IMR-90 (cell line): ENCODE measurements at regions not wholly inside any gene's neighbourhood (a gene's known extent, or its start where the extent isn't known, plus 50 kb on each side); places are given as distances from the start of the nearest gene placed in this dataset.

Experiments used
- ATAC-seq: fragments of 200-7000 bp; cut with Tn5 transposase; 2 replicates; pipeline ENCODE4 v1.9.1; 2020; ENCODE audit warnings: low read depth, mild to moderate bottlenecking, moderate library complexity
- BruUV-seq: library from RNA; stranded (reverse); fragments of 400-500 nt; replicated peaks from 2 replicates; lab custom pipeline; 2021; lab: Mats Ljungman, UMichigan
- CTCF ChIA-PET: fragments of 300-600 bp; formaldehyde crosslinking; extraction: SDS; loops from one replicate; lab custom pipeline; 2021; ENCODE audit warnings: antibody characterized with exemption; lab: Yijun Ruan, JAX
- POLR2A ChIA-PET: fragments of 300-600 bp; sonication (Branson Sonifier 250); formaldehyde crosslinking; loops from one replicate; lab custom pipeline; 2022; ENCODE audit warnings: antibody characterized with exemption; ENCODE audit not compliant: unreplicated experiment; lab: Charles Lee
- DNase-seq: peaks from one replicate; pipeline ENCODE4 v3.0.0; 2013
- H2AFZ ChIP-seq: replicated peaks from 2 replicates; pipeline ENCODE3; 2013; ENCODE audit warnings: low read length, mild to moderate bottlenecking; ENCODE audit not compliant: poor library complexity
- H2AK5ac ChIP-seq: 2 replicates; pipeline ENCODE4 v1.6.1; 2013; ENCODE audit warnings: low read depth, low read length, inconsistent platforms
- H2AK9ac ChIP-seq: replicated peaks from 2 replicates; pipeline ENCODE3; 2013; ENCODE audit warnings: mild to moderate bottlenecking, low read depth, low read length, moderate library complexity; ENCODE audit not compliant: poor library complexity
- H2BK120ac ChIP-seq: 2 replicates; pipeline ENCODE4 v1.6.1; 2013; ENCODE audit warnings: low read depth, low read length, inconsistent platforms
- H2BK15ac ChIP-seq: 3 replicates; pipeline ENCODE4 v1.6.1; 2013; ENCODE audit warnings: low read depth, low read length, inconsistent platforms
- H2BK20ac ChIP-seq: 2 replicates; pipeline ENCODE4 v1.6.1; 2013; ENCODE audit warnings: low read depth, mild to moderate bottlenecking, inconsistent platforms, low read length, moderate library complexity
- H2BK5ac ChIP-seq: 2 replicates; pipeline ENCODE4 v1.6.1; 2013; ENCODE audit warnings: mild to moderate bottlenecking, low read depth, low read length, inconsistent platforms; ENCODE audit not compliant: poor library complexity, severe bottlenecking
- H3K14ac ChIP-seq: replicated peaks from 2 replicates; pipeline ENCODE4 v1.6.1; 2013; ENCODE audit warnings: low read depth, low read length, inconsistent platforms
- H3K18ac ChIP-seq: 2 replicates; pipeline ENCODE4 v1.6.1; 2013; ENCODE audit warnings: low read depth, low read length, control low read depth
- H3K23ac ChIP-seq: 2 replicates; pipeline ENCODE4 v1.6.1; 2013; ENCODE audit warnings: low read depth, low read length, inconsistent platforms
- H3K27ac ChIP-seq: 2 replicates; pipeline ENCODE4 v1.5.1; 2013; ENCODE audit warnings: mild to moderate bottlenecking, control low read depth, low read length; ENCODE audit not compliant: insufficient read depth
- H3K27me3 ChIP-seq: 2 replicates; pipeline ENCODE4 v1.6.1; 2013; ENCODE audit warnings: low read length; ENCODE audit not compliant: control insufficient read depth, insufficient read depth
- H3K36me3 ChIP-seq: 2 replicates; pipeline ENCODE4 v1.6.1; 2013; ENCODE audit warnings: low read length, mixed read lengths; ENCODE audit not compliant: control insufficient read depth, insufficient read depth
- H3K4ac ChIP-seq: 2 replicates; pipeline ENCODE4 v1.6.1; 2013; ENCODE audit warnings: low read depth, low read length, inconsistent platforms
- H3K4me1 ChIP-seq: 2 replicates; pipeline ENCODE4 v1.6.1; 2013; ENCODE audit warnings: low read length, mixed read lengths; ENCODE audit not compliant: control insufficient read depth, insufficient read depth
- H3K4me2 ChIP-seq: 2 replicates; pipeline ENCODE4 v1.6.1; 2013; ENCODE audit warnings: low read depth, mild to moderate bottlenecking, control low read depth, low read length, moderate library complexity
- H3K4me3 ChIP-seq: 2 replicates; pipeline ENCODE4 v1.5.1; 2013; ENCODE audit warnings: low read depth, mild to moderate bottlenecking, control low read depth, low read length, moderate library complexity; ENCODE audit not compliant: insufficient read depth
- H3K56ac ChIP-seq: 2 replicates; pipeline ENCODE4 v1.6.1; 2013; ENCODE audit warnings: low read length, inconsistent platforms; ENCODE audit not compliant: insufficient read depth; ENCODE audit errors: extremely low read depth
- H3K79me1 ChIP-seq, 2 experiments: 2 replicates each; pipeline ENCODE4 v1.6.1; 2013; ENCODE audit warnings: low read length in 2 of 2, inconsistent platforms in 1 of 2, low read depth in 1 of 2
- H3K9ac ChIP-seq: 2 replicates; pipeline ENCODE4 v1.6.1; 2013; ENCODE audit warnings: low read depth, low read length, control low read depth
- H3K9me1 ChIP-seq: 2 replicates; pipeline ENCODE4 v1.6.1; 2013; ENCODE audit warnings: low read length, inconsistent platforms; ENCODE audit not compliant: insufficient read depth
- H3K9me3 ChIP-seq: 2 replicates; pipeline ENCODE4 v1.6.1; 2013; ENCODE audit warnings: low read length; ENCODE audit not compliant: control insufficient read depth, insufficient read depth
- H4K20me1 ChIP-seq: 2 replicates; pipeline ENCODE4 v1.6.1; 2013; ENCODE audit warnings: low read length, inconsistent platforms; ENCODE audit not compliant: insufficient read depth
- H4K5ac ChIP-seq: 2 replicates; pipeline ENCODE4 v1.6.1; 2013; ENCODE audit warnings: mild to moderate bottlenecking, low read depth, low read length, control low read depth
- H4K8ac ChIP-seq, 2 experiments: 2 replicates each; pipeline ENCODE4 v1.6.1; 2013; ENCODE audit warnings: low read depth in 2 of 2, low read length in 2 of 2, control low read depth in 1 of 2, inconsistent platforms in 1 of 2
- H4K91ac ChIP-seq: 2 replicates; pipeline ENCODE4 v1.6.1; 2013; ENCODE audit warnings: low read depth, low read length, inconsistent platforms; ENCODE audit not compliant: insufficient read depth
- BHLHE40 ChIP-seq: fragments of 150-350 bp; IDR thresholded peaks from 2 replicates; pipeline ENCODE4 v1.6.1; 2016; ENCODE audit warnings: mild to moderate bottlenecking, low read depth, low read length
- CHD1 ChIP-seq: IDR thresholded peaks from 2 replicates; pipeline ENCODE4 v1.6.1; 2012; ENCODE audit warnings: low read depth, low read length, improper control_type of control experiment
- CTCF ChIP-seq: conservative IDR thresholded peaks from 2 replicates; pipeline ENCODE4 v1.5.1; 2012; ENCODE audit warnings: mild to moderate bottlenecking, low read depth, low read length, improper control_type of control experiment
- MAFK ChIP-seq: IDR thresholded peaks from 2 replicates; pipeline ENCODE4 v1.6.1; 2012; ENCODE audit warnings: low read depth, low read length, improper control_type of control experiment
- MAZ ChIP-seq: IDR thresholded peaks from 2 replicates; pipeline ENCODE4 v1.6.1; 2012; ENCODE audit warnings: low read depth, mild to moderate bottlenecking, low read length, improper control_type of control experiment, moderate library complexity, borderline replicate concordance
- MXI1 ChIP-seq: IDR thresholded peaks from 2 replicates; pipeline ENCODE4 v1.6.1; 2012; ENCODE audit warnings: low read depth, mild to moderate bottlenecking, low read length, moderate library complexity, borderline replicate concordance
- POLR2A ChIP-seq: IDR thresholded peaks from 2 replicates; pipeline ENCODE4 v1.6.1; 2012; ENCODE audit warnings: mild to moderate bottlenecking, low read depth, low read length
- SMC3 ChIP-seq: fragments of 150-350 bp; IDR thresholded peaks from 2 replicates; pipeline ENCODE4 v1.6.1; 2016; ENCODE audit warnings: low read depth, mild to moderate bottlenecking, antibody characterized with exemption, low read length, moderate library complexity
- WGBS, 2 experiments: methylation state at CpG; one replicate each; pipeline versions ENCODE4 v1.1.5 to v1.1.7; 2013; ENCODE audit warnings: missing lambda C conversion rate in 2 of 2; ENCODE audit not compliant: insufficient read length in 1 of 2; ENCODE audit errors: extremely low coverage in 2 of 2; 5-methylcytosine and 5-hydroxymethylcytosine counted together
- dilution Hi-C: fragments of 300-500 bp; cut with HindIII; formaldehyde crosslinking; loops from one replicate; pipeline ENCODE4 v1.14.3; 2018; ENCODE audit warnings: low sequenced_read_pairs; ENCODE audit not compliant: unreplicated experiment
- in situ Hi-C: fragments of 300-500 bp; cut with MboI; formaldehyde crosslinking; loops from 3 replicates; pipeline ENCODE4 v1.14.3; 2019; ENCODE audit warnings: low sequenced_read_pairs, inconsistent platforms, mixed read lengths
- intact Hi-C: fragments of 100-400 bp; cut with micrococcal nuclease; formaldehyde crosslinking; loops from 2 replicates; pipeline ENCODE4 v1.10.0; 2022

GRCh38 chr5:112473989-112474388 is 54.9 kb upstream of the EPB41L4A start:
- WGBS, 2 experiments, result 38% methylated on average over 5 of the region's 5 CpGs; no CpG with 5 or more reads in 1 of the 2 experiments

More at GRCh38 chr5:112473989-112474388, 54.9 kb upstream of the EPB41L4A start:
- dilution Hi-C loops, result no loop called here
- DNase-seq, result no peak
- H4K5ac ChIP-seq, result no peak overlapping the region
- no peak overlapping the region for H4K91ac ChIP-seq
- no peaks in the 10 kb centered on the region for H3K36me3 ChIP-seq
- H3K14ac ChIP-seq, result no peak overlapping the region
- no peak overlapping the region for H2BK15ac ChIP-seq
- intact Hi-C loops, result no loop called here
- no peak overlapping the region for H3K27ac ChIP-seq
- H3K4me1 ChIP-seq, result no peaks in the 10 kb centered on the region
- BruUV-seq, result no TSS peak
- TF ChIP-seq MXI1 (no peak), POLR2A (no peak), BHLHE40 (no peak), CHD1 (no peak), MAFK (no peak), SMC3 (no peak), MAZ (no peak), CTCF (no peak)
- H2BK5ac ChIP-seq, result no peak overlapping the region
- ATAC-seq, result no peak
- no peaks in the 10 kb centered on the region for H4K20me1 ChIP-seq
- no peak overlapping the region for H3K4ac ChIP-seq
- H3K79me1 ChIP-seq, result no peaks in the 10 kb centered on the region
- H3K9me3 ChIP-seq, result no peaks in the 10 kb centered on the region
- H2AFZ ChIP-seq, result no peak overlapping the region
- no peak overlapping the region for H3K18ac ChIP-seq
- H2BK120ac ChIP-seq, result no peak overlapping the region
- ChIA-PET CTCF (interaction anchor here (0.6 kb wide), 1 partner anchor 222 kb away, joined by 4 read pairs; no protein-coding TSS in a partner anchor), POLR2A (no interaction called here)
- no peaks in the 10 kb centered on the region for H3K9me1 ChIP-seq
- H3K4me2 ChIP-seq, result no peak overlapping the region
- H2AK5ac ChIP-seq, result no peak overlapping the region
- no peak overlapping the region for H3K56ac ChIP-seq
- H3K4me3 ChIP-seq, result no peak overlapping the region
- H3K27me3 ChIP-seq, result no peaks in the 10 kb centered on the region; the same call in 1 of the 2 replicates
- no peak overlapping the region for H3K9ac ChIP-seq
- no peak overlapping the region for H4K8ac ChIP-seq
- in situ Hi-C loops, result no loop called here
- no peak overlapping the region for H3K23ac ChIP-seq
- no peak overlapping the region for H2BK20ac ChIP-seq
- H2AK9ac ChIP-seq, result no peak overlapping the region
